ENCODE measurements at regions not wholly inside any gene's neighbourhood (a gene's known extent, or its start where the extent isn't known, plus 50 kb on each side); places are given as distances from the start of the nearest gene placed in this dataset.

DNA sequence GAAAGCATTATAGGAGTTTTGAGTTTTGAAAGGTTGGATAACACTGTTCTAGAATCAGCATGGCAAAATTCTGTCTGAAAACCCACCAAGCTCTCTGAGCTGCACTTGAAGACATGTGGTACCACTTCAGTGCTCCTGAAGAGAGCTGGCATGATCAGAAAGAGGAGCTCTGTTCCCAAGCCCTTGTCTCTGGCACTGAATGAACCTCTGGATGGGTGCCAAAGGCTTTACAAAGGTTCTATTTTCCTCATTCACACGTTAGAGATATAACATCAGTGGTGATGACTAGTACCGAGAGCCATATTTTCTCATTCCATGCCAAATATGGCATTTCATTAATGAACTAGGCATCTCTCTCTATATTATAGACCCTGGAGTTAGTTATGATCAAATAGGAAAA is 301.8 kb upstream of the ID4 start:
- TF ChIP-seq, protein P1, sequence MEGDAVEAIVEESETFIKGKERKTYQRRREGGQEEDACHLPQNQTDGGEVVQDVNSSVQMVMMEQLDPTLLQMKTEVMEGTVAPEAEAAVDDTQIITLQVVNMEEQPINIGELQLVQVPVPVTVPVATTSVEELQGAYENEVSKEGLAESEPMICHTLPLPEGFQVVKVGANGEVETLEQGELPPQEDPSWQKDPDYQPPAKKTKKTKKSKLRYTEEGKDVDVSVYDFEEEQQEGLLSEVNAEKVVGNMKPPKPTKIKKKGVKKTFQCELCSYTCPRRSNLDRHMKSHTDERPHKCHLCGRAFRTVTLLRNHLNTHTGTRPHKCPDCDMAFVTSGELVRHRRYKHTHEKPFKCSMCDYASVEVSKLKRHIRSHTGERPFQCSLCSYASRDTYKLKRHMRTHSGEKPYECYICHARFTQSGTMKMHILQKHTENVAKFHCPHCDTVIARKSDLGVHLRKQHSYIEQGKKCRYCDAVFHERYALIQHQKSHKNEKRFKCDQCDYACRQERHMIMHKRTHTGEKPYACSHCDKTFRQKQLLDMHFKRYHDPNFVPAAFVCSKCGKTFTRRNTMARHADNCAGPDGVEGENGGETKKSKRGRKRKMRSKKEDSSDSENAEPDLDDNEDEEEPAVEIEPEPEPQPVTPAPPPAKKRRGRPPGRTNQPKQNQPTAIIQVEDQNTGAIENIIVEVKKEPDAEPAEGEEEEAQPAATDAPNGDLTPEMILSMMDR (IDR thresholded peaks at IDR 0.05) = no peak
- TF ChIP-seq POLR2A (IDR thresholded peaks at IDR 0.05; ENCODE audit: low read depth) = no peak
- TF ChIP-seq POLR2AphosphoS5 (IDR thresholded peaks at IDR 0.05) = no peak

All from esophagus muscularis mucosa (tissue), 3 donors.